ENCODE measurements at regions not wholly inside any gene's neighbourhood (a gene's known extent, or its start where the extent isn't known, plus 50 kb on each side); places are given as distances from the start of the nearest gene placed in this dataset.
"Not testable (repeated sequence)": the region's sequence is repeated elsewhere in the genome, so short reads cannot be mapped to it uniquely, and the experiment has no call there.

GRCh38 chr3:34024447-34025240 lies 226.2 kb downstream of the PDCD6IP start:
- no peak overlapping the region for H3K27ac Mint-ChIP-seq
- POLR2A ChIA-PET = no interaction called here
- no peak for ATAC-seq (ENCODE audit: low read depth)

DNA sequence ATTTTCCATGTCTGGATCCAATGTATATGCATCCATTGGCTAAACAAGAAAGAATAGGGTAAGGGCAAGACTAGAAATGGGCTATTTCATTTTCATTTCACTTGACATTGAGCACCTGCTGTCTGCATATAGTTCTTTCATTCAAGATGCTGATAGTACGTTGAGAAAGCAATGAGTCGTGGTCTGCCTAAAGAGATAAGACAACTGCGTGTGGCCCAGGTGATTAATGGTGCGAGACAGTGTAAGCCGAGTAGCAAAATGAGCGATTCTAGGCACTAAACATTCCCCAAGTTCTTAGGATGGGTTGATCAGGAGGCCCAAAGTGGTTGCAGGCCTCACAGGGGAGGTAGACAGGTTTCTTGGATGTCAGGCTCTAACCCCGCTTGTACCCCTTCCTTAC lies 235.4 kb downstream of the PDCD6IP start:
- POLR2A ChIA-PET = no interaction called here
- Mint-ChIP-seq H3K27ac (no peak overlapping the region), H3K9me3 (peaks cover 4% of the 10 kb centered on the region), H3K4me1 (no peaks in the 10 kb centered on the region), H3K27me3 (peaks cover 2% of the 10 kb centered on the region), H3K36me3 (peaks cover 1% of the 10 kb centered on the region), H3K4me3 (no peak overlapping the region)
- no peak for DNase-seq
- ATAC-seq (ENCODE audit: low read depth) = no peak

More at GRCh38 chr3:34024447-34025240, 226.2 kb downstream of the PDCD6IP start:
- no peak for DNase-seq
- Mint-ChIP-seq H3K36me3 (peaks cover 1% of the 10 kb centered on the region), H3K4me1 (peaks cover 8% of the 10 kb centered on the region), H3K9me3 (peaks cover 1% of the 10 kb centered on the region), H3K4me3 (no peak overlapping the region), H3K27me3 (peaks cover 2% of the 10 kb centered on the region)

GRCh38 chr3:34034840-34035239 lies 236.4 kb downstream of the PDCD6IP start:
- no peaks in the 10 kb centered on the region for H3K4me1 Mint-ChIP-seq
- no peak overlapping the region for H3K4me3 Mint-ChIP-seq
- ATAC-seq (ENCODE audit: low read depth) (no peak), DNase-seq (no peak)
- H3K27ac Mint-ChIP-seq = no peak overlapping the region
- H3K9me3 Mint-ChIP-seq = peaks cover 4% of the 10 kb centered on the region
- POLR2A ChIA-PET = no interaction called here
- H3K27me3 Mint-ChIP-seq = peaks cover 2% of the 10 kb centered on the region
- peaks cover 1% of the 10 kb centered on the region for H3K36me3 Mint-ChIP-seq

DNA sequence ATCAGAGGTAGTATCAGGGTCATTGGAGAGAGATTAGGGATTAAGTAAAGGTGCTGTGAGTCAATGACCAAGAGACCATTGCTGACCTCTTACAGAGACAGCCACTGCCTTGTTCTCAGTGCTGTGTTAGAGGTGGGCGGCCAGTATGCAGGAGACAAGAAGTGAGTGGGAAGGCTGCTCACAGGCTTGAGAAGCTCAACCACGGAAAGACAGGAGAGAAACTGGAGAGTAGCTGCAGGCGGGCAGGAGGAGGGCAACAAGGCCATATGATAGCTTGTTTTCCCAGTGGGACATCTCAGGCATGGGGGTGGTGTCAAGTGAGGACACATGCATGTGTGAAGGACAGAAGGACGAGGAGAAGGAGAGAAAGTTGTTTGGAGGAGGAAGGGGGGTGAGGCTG lies 237.3 kb downstream of the PDCD6IP start:
- H3K4me3 Mint-ChIP-seq = no peak overlapping the region

DNA sequence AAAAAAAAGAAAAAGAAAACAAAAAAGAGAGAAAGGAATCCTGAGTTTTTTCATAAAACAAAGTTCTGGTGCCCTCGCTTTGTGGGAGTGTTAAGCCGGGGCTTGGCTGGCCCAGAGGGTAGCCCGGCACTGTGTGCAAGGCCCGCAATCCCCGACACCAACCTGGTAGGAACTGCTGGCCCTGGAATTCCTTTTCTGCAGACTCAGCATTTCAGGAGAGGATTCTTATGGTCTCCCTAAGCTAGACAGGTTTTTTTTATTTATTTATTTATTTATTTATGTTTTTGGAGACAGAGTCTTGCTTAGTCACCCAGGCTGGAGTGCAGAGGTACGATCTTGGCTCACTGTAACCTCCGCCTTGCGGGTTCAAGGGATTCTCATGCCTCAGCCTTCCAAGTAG lies 238.8 kb downstream of the PDCD6IP start:
- Mint-ChIP-seq H3K27ac (no peak overlapping the region), H3K4me1 (no peaks in the 10 kb centered on the region), H3K27me3 (peaks cover 2% of the 10 kb centered on the region), H3K36me3 (no peaks in the 10 kb centered on the region), H3K4me3 (no peak overlapping the region), H3K9me3 (peaks cover 1% of the 10 kb centered on the region)
- ATAC-seq (ENCODE audit: low read depth) (no peak), DNase-seq (no peak)
- POLR2A ChIA-PET = no interaction called here

More for the DNA sequence above, 237.3 kb downstream of the PDCD6IP start:
- H3K4me1 Mint-ChIP-seq = no peaks in the 10 kb centered on the region
- H3K36me3 Mint-ChIP-seq = peaks cover 1% of the 10 kb centered on the region
- DNase-seq (no peak), ATAC-seq (ENCODE audit: low read depth) (no peak)
- no peak overlapping the region for H3K27ac Mint-ChIP-seq
- H3K27me3 Mint-ChIP-seq = peaks cover 2% of the 10 kb centered on the region
- peaks cover 4% of the 10 kb centered on the region for H3K9me3 Mint-ChIP-seq
- POLR2A ChIA-PET = no interaction called here

- no peaks in the 10 kb centered on the region for H3K4me1 Mint-ChIP-seq
- ATAC-seq (ENCODE audit: low read depth) (no peak), DNase-seq (no peak)
- H3K27me3 Mint-ChIP-seq = peaks cover 2% of the 10 kb centered on the region
- POLR2A ChIA-PET = no interaction called here
- no peak overlapping the region for H3K4me3 Mint-ChIP-seq
- H3K36me3 Mint-ChIP-seq = no peaks in the 10 kb centered on the region
- H3K9me3 Mint-ChIP-seq = no peaks in the 10 kb centered on the region
- no peak overlapping the region for H3K27ac Mint-ChIP-seq
Observed at GRCh38 chr3:34038131-34038530, 239.7 kb downstream of the PDCD6IP start.

DNA sequence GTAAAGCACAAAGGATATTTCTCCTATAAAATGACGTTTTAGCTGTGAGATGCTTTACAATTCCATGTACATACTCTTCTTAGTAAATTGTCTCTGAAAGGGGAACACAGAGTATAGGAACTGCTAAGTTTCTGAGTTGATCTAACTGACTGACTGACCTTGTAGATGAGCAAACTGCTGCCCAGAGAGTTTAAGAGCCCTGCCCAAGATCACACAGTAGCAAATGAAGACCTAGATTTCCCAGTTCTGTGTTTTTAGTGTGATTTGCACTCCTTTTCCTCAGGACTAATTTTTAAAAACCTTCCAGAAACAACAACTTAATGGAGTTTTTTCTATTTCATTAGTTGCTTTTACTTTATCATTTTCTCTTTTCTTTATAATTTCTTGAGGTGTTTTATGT lies 247.7 kb downstream of the PDCD6IP start:
- H3K27me3 Mint-ChIP-seq = no peaks in the 10 kb centered on the region
- POLR2A ChIA-PET = no interaction called here
- no peak for ATAC-seq (ENCODE audit: low read depth)
- no peaks in the 10 kb centered on the region for H3K9me3 Mint-ChIP-seq
- no peaks in the 10 kb centered on the region for H3K4me1 Mint-ChIP-seq
- H3K36me3 Mint-ChIP-seq = no peaks in the 10 kb centered on the region
- no peak overlapping the region for H3K4me3 Mint-ChIP-seq
- H3K27ac Mint-ChIP-seq = no peak overlapping the region
- DNase-seq = no peak

DNA sequence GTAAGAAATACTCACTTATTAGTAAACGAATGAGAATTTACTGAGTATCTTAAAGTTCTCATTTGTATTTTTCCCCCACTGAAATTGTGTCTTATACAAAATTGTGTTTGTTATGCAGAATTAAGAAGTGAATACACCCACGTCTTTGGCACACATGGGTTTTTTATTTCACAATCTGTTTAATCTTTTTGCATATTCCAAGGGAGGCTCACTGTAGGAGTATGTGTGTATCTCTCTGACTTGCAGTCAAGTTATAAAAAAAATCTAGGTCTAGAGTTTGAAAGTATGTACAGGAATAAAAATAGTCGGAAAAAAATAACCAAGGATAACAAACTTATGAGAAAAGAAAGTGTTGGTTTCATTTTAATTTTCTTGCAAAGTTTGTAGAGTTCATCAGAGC lies 255.2 kb downstream of the PDCD6IP start:
- no peaks in the 10 kb centered on the region for H3K9me3 Mint-ChIP-seq
- POLR2A ChIA-PET = no interaction called here
- H3K36me3 Mint-ChIP-seq = no peaks in the 10 kb centered on the region
- no peaks in the 10 kb centered on the region for H3K27me3 Mint-ChIP-seq
- H3K4me3 Mint-ChIP-seq = no peak overlapping the region
- no peak overlapping the region for H3K27ac Mint-ChIP-seq
- DNase-seq = no peak
- no peak for ATAC-seq (ENCODE audit: low read depth)
- H3K4me1 Mint-ChIP-seq = no peaks in the 10 kb centered on the region

GRCh38 chr3:34056181-34056910 lies 257.9 kb downstream of the PDCD6IP start:
- no peaks in the 10 kb centered on the region for H3K27me3 Mint-ChIP-seq
- no peaks in the 10 kb centered on the region for H3K36me3 Mint-ChIP-seq
- ATAC-seq (ENCODE audit: low read depth) (no peak), DNase-seq (no peak)
- no peak overlapping the region for H3K27ac Mint-ChIP-seq
- POLR2A ChIA-PET = no interaction called here
- peaks cover 1% of the 10 kb centered on the region for H3K9me3 Mint-ChIP-seq
- no peak overlapping the region for H3K4me3 Mint-ChIP-seq
- H3K4me1 Mint-ChIP-seq = no peaks in the 10 kb centered on the region

DNA sequence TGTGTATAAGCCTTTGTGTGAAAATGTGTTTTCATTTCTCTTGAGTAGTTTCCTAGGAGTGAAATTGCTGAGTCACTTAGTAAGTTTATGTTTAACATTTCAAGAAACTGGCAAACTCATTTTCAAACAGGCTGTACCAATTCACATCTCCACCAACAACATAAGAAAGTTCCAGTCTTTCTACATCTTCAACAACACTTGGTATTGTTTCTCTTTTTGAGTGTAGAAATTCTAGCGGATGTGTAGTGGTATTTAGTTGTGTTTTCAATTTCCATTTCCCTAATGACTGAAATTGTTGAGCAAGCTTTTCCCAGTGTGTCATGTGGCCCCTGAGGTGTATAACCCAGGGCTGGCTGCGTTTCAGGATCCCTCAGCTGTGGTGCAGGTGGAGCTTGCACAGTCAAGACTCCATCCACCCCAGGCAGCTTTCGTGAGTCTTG lies 258.5 kb downstream of the PDCD6IP start:
- peaks cover 3% of the 10 kb centered on the region for H3K27me3 Mint-ChIP-seq
- H3K4me1 Mint-ChIP-seq = no peaks in the 10 kb centered on the region
- ATAC-seq (ENCODE audit: low read depth) (no peak), DNase-seq (no peak)
- H3K9me3 Mint-ChIP-seq = peaks cover 1% of the 10 kb centered on the region
- no peak overlapping the region for H3K4me3 Mint-ChIP-seq
- no peak overlapping the region for H3K27ac Mint-ChIP-seq
- H3K36me3 Mint-ChIP-seq = no peaks in the 10 kb centered on the region
- POLR2A ChIA-PET = no interaction called here

DNA sequence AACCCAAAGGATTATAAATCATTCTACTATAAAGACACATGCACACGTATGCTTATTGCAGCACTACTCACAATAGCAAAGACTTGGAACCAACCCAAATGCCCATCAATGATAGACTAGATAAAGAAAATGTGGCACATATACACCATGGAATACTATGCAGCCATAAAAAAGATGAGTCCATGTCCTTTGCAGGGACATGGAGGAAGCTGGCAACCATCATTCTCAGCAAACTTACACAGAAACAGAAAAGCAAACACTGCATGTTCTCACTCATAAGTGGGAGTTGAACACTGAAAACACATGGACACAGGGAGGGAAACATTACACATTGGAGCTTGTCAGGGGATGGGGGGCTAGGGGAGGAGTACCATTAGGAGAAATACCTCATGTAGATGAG lies 262.6 kb downstream of the PDCD6IP start:
- H3K4me1 Mint-ChIP-seq; DNase-seq; POLR2A ChIA-PET; H3K4me3 Mint-ChIP-seq; ATAC-seq (ENCODE audit: low read depth); H3K27ac Mint-ChIP-seq; H3K9me3 Mint-ChIP-seq; H3K36me3 Mint-ChIP-seq; H3K27me3 Mint-ChIP-seq: not testable (repeated sequence)

- peaks cover 3% of the 10 kb centered on the region for H3K27me3 Mint-ChIP-seq
- H3K4me3 Mint-ChIP-seq = no peak overlapping the region
- H3K27ac Mint-ChIP-seq = no peak overlapping the region
- H3K9me3 Mint-ChIP-seq = peaks cover 3% of the 10 kb centered on the region
- no peaks in the 10 kb centered on the region for H3K36me3 Mint-ChIP-seq
- DNase-seq = no peak
- no peak for ATAC-seq (ENCODE audit: low read depth)
- POLR2A ChIA-PET = no interaction called here
- H3K4me1 Mint-ChIP-seq = no peaks in the 10 kb centered on the region
Observed at GRCh38 chr3:34065901-34066300, 267.5 kb downstream of the PDCD6IP start.

- Mint-ChIP-seq H3K9me3 (peaks cover 2% of the 10 kb centered on the region), H3K4me3 (no peak overlapping the region), H3K27ac (no peak overlapping the region), H3K4me1 (no peaks in the 10 kb centered on the region), H3K36me3 (no peaks in the 10 kb centered on the region), H3K27me3 (peaks cover 3% of the 10 kb centered on the region)
- ATAC-seq (ENCODE audit: low read depth) (no peak), DNase-seq (no peak)
- POLR2A ChIA-PET = no interaction called here
Observed at GRCh38 chr3:34066328-34066727, 267.9 kb downstream of the PDCD6IP start.

DNA sequence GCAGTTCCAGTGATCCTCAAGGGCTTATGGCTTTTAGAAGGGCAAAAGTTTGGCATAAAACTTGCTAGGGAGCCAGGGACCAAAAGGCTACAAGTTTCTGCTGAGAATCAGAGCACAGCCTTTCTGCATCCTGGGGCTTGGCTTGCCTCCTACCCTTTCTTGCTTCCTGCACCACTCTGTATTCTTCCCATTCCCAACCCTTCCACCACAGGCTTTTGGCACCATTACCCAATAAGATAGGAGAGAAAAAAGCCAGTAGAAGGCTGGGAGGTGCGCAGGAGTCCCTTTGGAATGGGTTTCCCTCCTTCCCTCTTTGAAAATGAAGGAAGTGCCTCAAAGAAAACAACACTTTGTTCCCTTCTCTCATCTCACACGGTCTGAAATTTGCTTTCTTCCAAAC lies 268.6 kb downstream of the PDCD6IP start:
- no peak for DNase-seq
- Mint-ChIP-seq H3K27ac (no peak overlapping the region), H3K9me3 (peaks cover 2% of the 10 kb centered on the region), H3K36me3 (no peaks in the 10 kb centered on the region), H3K27me3 (no peaks in the 10 kb centered on the region), H3K4me3 (no peak overlapping the region), H3K4me1 (no peaks in the 10 kb centered on the region)
- POLR2A ChIA-PET = no interaction called here
- no peak for ATAC-seq (ENCODE audit: low read depth)
